ENCODE measurements at regions not wholly inside any gene's neighbourhood (a gene's known extent, or its start where the extent isn't known, plus 50 kb on each side); places are given as distances from the start of the nearest gene placed in this dataset.
"Not testable (repeated sequence)": the region's sequence is repeated elsewhere in the genome, so short reads cannot be mapped to it uniquely, and the experiment has no call there.

GRCh38 chr2:107721178-107721577, 105.5 kb upstream of the RGPD4 start:
- H3K36me3 ChIP-seq (replicated peaks in 1 of 2; ENCODE audit: control insufficient read depth in 1 of 2, insufficient read depth in 2 of 2, low read length in 2 of 2) = no peaks in the 10 kb centered on the region
- Mint-ChIP-seq H3K4me3 (no peak overlapping the region), H3K9me3 (peaks cover 0 to 4% (median 2%) of the 10 kb centered on the region in 7 donors), H3K4me1 (no peaks in the 10 kb centered on the region), H3K36me3 (no peaks in the 10 kb centered on the region), H3K27ac (no peak overlapping the region), H3K27me3 (ENCODE audit: low read depth in 3 of 3) (peaks cover 0 to 4% (median 0%) of the 10 kb centered on the region in 3 donors)
- H3K79me2 ChIP-seq (ENCODE audit: insufficient read depth, low read length) = no peaks in the 10 kb centered on the region
- H3K27ac ChIP-seq (ENCODE audit: low read depth in 1 of 2, low read length in 2 of 2) = no peak overlapping the region
- no peak overlapping the region for H2AFZ ChIP-seq (ENCODE audit: insufficient read depth, low read depth, low read length, poor library complexity, severe bottlenecking)
- H3K9me3 ChIP-seq (replicated peaks in 1 of 2; ENCODE audit: control insufficient read depth in 1 of 2, insufficient read depth in 1 of 2, low read length in 2 of 2) = no peaks in the 10 kb centered on the region
- no peak overlapping the region for H3K4me2 ChIP-seq (replicated peaks; ENCODE audit: extremely low read depth, low read length, poor library complexity, severe bottlenecking)
- H3K4me1 ChIP-seq (ENCODE audit: control insufficient read depth in 1 of 2, insufficient read depth in 2 of 2, low read length in 2 of 2) = no peaks in the 10 kb centered on the region
- H3K4me3 ChIP-seq (replicated peaks in 1 of 3; ENCODE audit: low read depth in 2 of 3, low read length in 3 of 3) = no peak overlapping the region
- no peak for TF ChIP-seq CTCF (IDR thresholded peaks at IDR 0.05)
- no CpG with 5 or more reads among the region's 3 CpGs for WGBS (ENCODE audit: insufficient coverage)
- no peak for DNase-seq
- H4K20me1 ChIP-seq (ENCODE audit: insufficient read depth, low read length) = no peaks in the 10 kb centered on the region
- H3K9ac ChIP-seq (ENCODE audit: insufficient read depth, low read length, poor library complexity, severe bottlenecking) = no peak overlapping the region
- intact Hi-C loops (cut with micrococcal nuclease) = no loop called here
- no peaks in the 10 kb centered on the region for H3K27me3 ChIP-seq (ENCODE audit: control insufficient read depth in 2 of 2, insufficient read depth in 2 of 2, low read length in 2 of 2)

- intact Hi-C loops (cut with micrococcal nuclease) = no loop called here
- no peaks in the 10 kb centered on the region for H3K36me3 Mint-ChIP-seq
- Histone ChIP-seq H3K4me1 (ENCODE audit: control insufficient read depth in 1 of 2, insufficient read depth in 2 of 2, low read length in 2 of 2) (no peaks in the 10 kb centered on the region), H3K9ac (ENCODE audit: insufficient read depth, low read length, poor library complexity, severe bottlenecking) (no peak overlapping the region), H3K4me2 (replicated peaks; ENCODE audit: extremely low read depth, low read length, poor library complexity, severe bottlenecking) (no peak overlapping the region), H3K4me3 (replicated peaks in 1 of 3; ENCODE audit: low read depth in 2 of 3, low read length in 3 of 3) (no peak overlapping the region), H2AFZ (ENCODE audit: insufficient read depth, low read depth, low read length, poor library complexity, severe bottlenecking) (no peak overlapping the region), H3K36me3 (replicated peaks in 1 of 2; ENCODE audit: control insufficient read depth in 1 of 2, insufficient read depth in 2 of 2, low read length in 2 of 2) (no peaks in the 10 kb centered on the region), H4K20me1 (ENCODE audit: insufficient read depth, low read length) (no peaks in the 10 kb centered on the region), H3K27ac (ENCODE audit: low read depth in 1 of 2, low read length in 2 of 2) (no peak overlapping the region), H3K27me3 (ENCODE audit: control insufficient read depth in 2 of 2, insufficient read depth in 2 of 2, low read length in 2 of 2) (no peaks in the 10 kb centered on the region), H3K79me2 (ENCODE audit: insufficient read depth, low read length) (no peaks in the 10 kb centered on the region), H3K9me3 (replicated peaks in 1 of 2; ENCODE audit: control insufficient read depth in 1 of 2, insufficient read depth in 1 of 2, low read length in 2 of 2) (no peaks in the 10 kb centered on the region)
- no peak overlapping the region for H3K4me3 Mint-ChIP-seq
- peaks cover 0 to 4% (median 0%) of the 10 kb centered on the region in 3 donors for H3K27me3 Mint-ChIP-seq (ENCODE audit: low read depth in 3 of 3)
- 80% methylated on average over 1 of the region's 2 CpGs for WGBS (ENCODE audit: insufficient coverage)
- TF ChIP-seq CTCF (IDR thresholded peaks at IDR 0.05) = no peak
- no peak overlapping the region for H3K27ac Mint-ChIP-seq
- DNase-seq = no peak
- peaks cover 0 to 4% (median 2%) of the 10 kb centered on the region in 7 donors for H3K9me3 Mint-ChIP-seq
- no peaks in the 10 kb centered on the region for H3K4me1 Mint-ChIP-seq
Measured at GRCh38 chr2:107721586-107721985, 105.1 kb upstream of the RGPD4 start.

GRCh38 chr2:107725824-107726223, 100.9 kb upstream of the RGPD4 start:
- H3K9me3 Mint-ChIP-seq; H3K36me3 Mint-ChIP-seq; H3K27ac ChIP-seq (ENCODE audit: low read depth in 1 of 2, low read length in 2 of 2); H3K4me1 ChIP-seq (ENCODE audit: control insufficient read depth in 1 of 2, insufficient read depth in 2 of 2, low read length in 2 of 2); H2AFZ ChIP-seq (ENCODE audit: insufficient read depth, low read depth, low read length, poor library complexity, severe bottlenecking); H3K36me3 ChIP-seq (replicated peaks in 1 of 2; ENCODE audit: control insufficient read depth in 1 of 2, insufficient read depth in 2 of 2, low read length in 2 of 2); H3K9ac ChIP-seq (ENCODE audit: insufficient read depth, low read length, poor library complexity, severe bottlenecking); H3K79me2 ChIP-seq (ENCODE audit: insufficient read depth, low read length); H3K4me3 Mint-ChIP-seq; H3K27me3 Mint-ChIP-seq (ENCODE audit: low read depth in 3 of 3); H3K9me3 ChIP-seq (replicated peaks in 1 of 2; ENCODE audit: control insufficient read depth in 1 of 2, insufficient read depth in 1 of 2, low read length in 2 of 2); H4K20me1 ChIP-seq (ENCODE audit: insufficient read depth, low read length); H3K4me3 ChIP-seq (replicated peaks in 1 of 3; ENCODE audit: low read depth in 2 of 3, low read length in 3 of 3); DNase-seq; H3K4me1 Mint-ChIP-seq; H3K27ac Mint-ChIP-seq; intact Hi-C loops (cut with micrococcal nuclease); H3K4me2 ChIP-seq (replicated peaks; ENCODE audit: extremely low read depth, low read length, poor library complexity, severe bottlenecking); H3K27me3 ChIP-seq (ENCODE audit: control insufficient read depth in 2 of 2, insufficient read depth in 2 of 2, low read length in 2 of 2): not testable (repeated sequence)
- WGBS (ENCODE audit: insufficient coverage) = no CpG with 5 or more reads among the region's 1 CpG

All from CD14-positive monocyte (primary cell).